HepG2 (cell line): ENCODE measurements at regions not wholly inside any gene's neighbourhood (a gene's known extent, or its start where the extent isn't known, plus 50 kb on each side); places are given as distances from the start of the nearest gene placed in this dataset.

Source experiments
- ATAC-seq: fragments of 200-7000 bp; cut with Tn5 transposase; 3 replicates; pipeline ENCODE4 v1.9.1; 2020; ENCODE audit warnings: mild to moderate bottlenecking, moderate library complexity
- BruUV-seq: library from RNA; stranded (reverse); fragments of 400-500 nt; replicated peaks from 2 replicates; lab custom pipeline; 2021; lab: Mats Ljungman, UMichigan
- CTCF ChIA-PET: fragments of 300-600 bp; formaldehyde crosslinking; extraction: SDS; loops from one replicate; lab custom pipeline; 2021; ENCODE audit warnings: low total read pairs, inconsistent platforms, low intra/inter-chr PET ratio; lab: Yijun Ruan, JAX
- POLR2A ChIA-PET: fragments of 350-600 bp; sonication (Branson Sonifier 250); formaldehyde crosslinking; loops from one replicate; lab custom pipeline; 2020; ENCODE audit warnings: antibody characterized with exemption, inconsistent platforms; lab: Yijun Ruan, JAX
- DNase-seq: peaks from one replicate; pipeline ENCODE4 v3.0.0-alpha.2; 2015; ENCODE audit warnings: low spot score
- FAIRE-seq: peaks from 3 replicates; lab custom pipeline; 2011; peaks lifted over from hg19 to GRCh38; lab: Jason Lieb, UNC
- H2AFZ ChIP-seq: one replicate; pipeline ENCODE4 v1.6.1; 2011; ENCODE audit warnings: low read length, inconsistent platforms
- H3K27ac ChIP-seq: fragments of 300-600 bp; 3 replicates; pipeline ENCODE4 v1.8.0; 2011; ENCODE audit warnings: mixed run types, mild to moderate bottlenecking, mixed read lengths, low read length, inconsistent platforms; ENCODE audit not compliant: insufficient read depth; ENCODE audit errors: extremely low read length
- H3K27me3 ChIP-seq, 2 experiments: fragments of 200-600 bp in 1 of 2; 2 replicates in 1 of 2; 3 replicates in 1 of 2; pipeline versions ENCODE4 v1.6.0 to v1.8.0; 2011; ENCODE audit warnings: low read length in 2 of 2, mild to moderate bottlenecking in 2 of 2, moderate library complexity in 2 of 2, inconsistent platforms in 1 of 2; ENCODE audit not compliant: insufficient read depth in 2 of 2, control insufficient read depth in 1 of 2
- H3K36me3 ChIP-seq, 2 experiments: fragments of 200-600 bp in 1 of 2; replicated peaks in 1 of 2; 2 replicates in 1 of 2; 3 replicates in 1 of 2; pipeline versions ENCODE4 v1.5.1 to v1.8.0; 2011; ENCODE audit warnings: low read length in 2 of 2, inconsistent platforms in 1 of 2; ENCODE audit not compliant: insufficient read depth in 2 of 2, control insufficient read depth in 1 of 2
- H3K4me1 ChIP-seq: 2 replicates; pipeline ENCODE4 v1.5.1; 2012; ENCODE audit warnings: low read length, inconsistent platforms; ENCODE audit not compliant: insufficient read depth
- H3K4me2 ChIP-seq: 2 replicates; pipeline ENCODE4 v1.6.0; 2011; ENCODE audit warnings: low read depth, low read length, inconsistent platforms
- H3K4me3 ChIP-seq, 3 experiments: fragments of 200-600 bp in 1 of 3; sonication (generic), shearing (Covaris generic) in 1 of 3; replicated peaks in 1 of 3; 2 replicates each; pipeline ENCODE4 v1.5.1; 2011 to 2016; ENCODE audit warnings: low read length in 3 of 3, inconsistent platforms in 2 of 3, low read depth in 2 of 3, mild to moderate bottlenecking in 2 of 3, control low read depth in 1 of 3, mixed read lengths in 1 of 3; ENCODE audit not compliant: insufficient read depth in 1 of 3
- H3K79me2 ChIP-seq: one replicate; pipeline ENCODE4 v1.6.1; 2011; ENCODE audit warnings: low read length, inconsistent platforms; ENCODE audit not compliant: insufficient read depth
- H3K9ac ChIP-seq: 2 replicates; pipeline ENCODE4 v1.6.0; 2011; ENCODE audit warnings: mild to moderate bottlenecking, low read depth, low read length, inconsistent platforms; ENCODE audit not compliant: insufficient read depth
- H3K9me3 ChIP-seq: 2 replicates; pipeline ENCODE4 v1.5.1; 2012; ENCODE audit warnings: mild to moderate bottlenecking, low read length
- H4K20me1 ChIP-seq: 2 replicates; pipeline ENCODE4 v1.6.0; 2011; ENCODE audit warnings: inconsistent platforms, mild to moderate bottlenecking, low read length, moderate library complexity; ENCODE audit not compliant: insufficient read depth
- HIC2 ChIP-seq: sonication (generic); formaldehyde crosslinking; IDR thresholded peaks from 2 replicates; pipeline ENCODE4 v1.9.0; 2022; ENCODE audit warnings: low read depth, missing genetic modification reagents
- HOXD1 ChIP-seq: sonication (generic); formaldehyde crosslinking; IDR thresholded peaks from 2 replicates; pipeline ENCODE4 v1.5.0; 2020; ENCODE audit warnings: missing genetic modification reagents
- ZNF160 ChIP-seq: sonication (generic); formaldehyde crosslinking; IDR thresholded peaks from 2 replicates; pipeline ENCODE4 v1.8.0; 2022; ENCODE audit warnings: mild to moderate bottlenecking, inconsistent platforms, missing genetic modification reagents
- ZXDC ChIP-seq: sonication (generic); formaldehyde crosslinking; IDR thresholded peaks from 2 replicates; pipeline ENCODE4 v1.5.0; 2020; ENCODE audit warnings: mild to moderate bottlenecking, missing genetic modification reagents
- in situ Hi-C: cut with HindIII; loops from 2 replicates; pipeline ENCODE4 v1.10.0; 2017; ENCODE audit warnings: low pct_unique_long_range_greater_than_20kb; ENCODE audit not compliant: extremely low pct_ligation_motif_present
- intact Hi-C: fragments of 100-400 bp; cut with micrococcal nuclease; formaldehyde crosslinking; loops from one replicate; pipeline ENCODE4 v1.10.0; 2022; ENCODE audit not compliant: unreplicated experiment

GRCh38 chr4:158038718-158039117, 134.1 kb downstream of the GASK1B start:
- Histone ChIP-seq H3K79me2 (no peaks in the 10 kb centered on the region), H3K9ac (no peak overlapping the region), H3K4me1 (peaks cover 31% of the 10 kb centered on the region), H3K4me3 (no peak overlapping the region), H4K20me1 (no peaks in the 10 kb centered on the region), H3K27ac (no peak overlapping the region), H3K36me3 (no peaks in the 10 kb centered on the region), H3K9me3 (peaks cover 16% of the 10 kb centered on the region), H2AFZ (no peak overlapping the region), H3K4me2 (no peak overlapping the region), H3K27me3 (no peaks in the 10 kb centered on the region)
- FAIRE-seq (no peak), DNase-seq (no peak), ATAC-seq (no peak)
- no TSS peak for BruUV-seq
- TF ChIP-seq ZXDC (no peak), ZNF160 (peak; percentile 98), HOXD1 (CRISPR knock-in tag) (no peak), HIC2 (no peak)
- intact Hi-C loops: no loop called here
- CTCF ChIA-PET: no interaction called here
- in situ Hi-C loops: loop anchor here (25.0 kb wide), 1 partner anchor 1076 kb away; the partner anchor contains the start of gene PDGFC
- POLR2A ChIA-PET: no interaction called here
